A549 (cell line): ENCODE measurements at regions not wholly inside any gene's neighbourhood (a gene's known extent, or its start where the extent isn't known, plus 50 kb on each side); places are given as distances from the start of the nearest gene placed in this dataset.

Experiments
- ATAC-seq, 2 experiments: fragments of 200-7000 bp in 1 of 2; fragments of >200 bp in 1 of 2; cut with Nextera tagmentation in 1 of 2; cut with Tn5 transposase in 1 of 2; 3 replicates each; pipeline versions ENCODE4 v1.8.0 to v1.9.1; 2018 to 2020; ENCODE audit warnings: mild to moderate bottlenecking in 1 of 2, moderate library complexity in 1 of 2
- CTCF ChIA-PET: fragments of 300-600 bp; sonication (Branson Sonifier 250); formaldehyde crosslinking; extraction: SDS; loops from one replicate; lab custom pipeline; 2021; ENCODE audit warnings: antibody characterized with exemption, inconsistent platforms; lab: Yijun Ruan, JAX
- POLR2A ChIA-PET: fragments of 350-600 bp; formaldehyde crosslinking; extraction: SDS; loops from one replicate; lab custom pipeline; 2021; ENCODE audit warnings: antibody characterized with exemption, inconsistent platforms; lab: Yijun Ruan, JAX
- DNase-seq, 2 experiments: peaks; one replicate each; pipeline versions ENCODE4 v3.0.0 to v3.0.0-alpha.2; 2011 to 2016; ENCODE audit warnings: low read depth in 1 of 2, low spot score in 1 of 2
- FAIRE-seq: peaks from 2 replicates; lab custom pipeline; 2011; peaks lifted over from hg19 to GRCh38; lab: Jason Lieb, UNC
- H3K27ac ChIP-seq, 2 experiments: fragments of >200 bp; sonication (Bioruptor Twin); formaldehyde crosslinking; 3 replicates each; pipeline ENCODE4 v1.5.1; 2016 to 2017
- H3K4me1 ChIP-seq: fragments of >200 bp; sonication (Bioruptor Twin); formaldehyde crosslinking; 3 replicates; pipeline ENCODE4 v1.6.1; 2016
- H3K4me2 ChIP-seq: fragments of >200 bp; sonication (Bioruptor Twin); formaldehyde crosslinking; 3 replicates; pipeline ENCODE4 v1.6.1; 2016
- H3K4me3 ChIP-seq: fragments of >200 bp; sonication (Bioruptor Twin); formaldehyde crosslinking; 3 replicates; pipeline ENCODE4 v1.5.1; 2016
- H3K9me3 ChIP-seq: fragments of >200 bp; sonication (Bioruptor Twin); formaldehyde crosslinking; 3 replicates; pipeline ENCODE4 v1.6.1; 2016
- BHLHE40 ChIP-seq: IDR thresholded peaks from 2 replicates; pipeline ENCODE4 v1.6.1; 2012; ENCODE audit warnings: low read depth, low read length, inconsistent platforms
- CEBPB ChIP-seq, 2 experiments: fragments of >200 bp in 1 of 2; sonication (Bioruptor Twin) in 1 of 2; formaldehyde crosslinking in 1 of 2; IDR thresholded peaks; 2 replicates each; pipeline ENCODE4 v1.6.1; 2012 to 2016
- EHMT2 ChIP-seq: fragments of 200-600 bp; sonication (generic); IDR thresholded peaks from 2 replicates; pipeline ENCODE4 v1.6.1; 2016; ENCODE audit warnings: antibody characterized with exemption, low read depth, mild to moderate bottlenecking, moderate library complexity
- EP300 ChIP-seq, 2 experiments: fragments of >200 bp; sonication (Bioruptor Twin); formaldehyde crosslinking; IDR thresholded peaks; 2 replicates in 1 of 2; 3 replicates in 1 of 2; pipeline ENCODE4 v1.6.1; 2016 to 2017
- FOSB ChIP-seq: fragments of 250-450 bp; sonication (Bioruptor Pico); IDR thresholded peaks from 2 replicates; pipeline ENCODE4 v1.5.0; 2020; ENCODE audit warnings: mild to moderate bottlenecking, moderate library complexity
- FOSL2 ChIP-seq, 2 experiments: fragments of 450-650 bp in 1 of 2; fragments of >200 bp in 1 of 2; sonication (Bioruptor Twin) in 1 of 2; formaldehyde crosslinking; IDR thresholded peaks; 2 replicates each; pipeline versions ENCODE4 v1.5.0 to v1.6.1; 2016 to 2020; ENCODE audit warnings: mild to moderate bottlenecking in 1 of 2, moderate library complexity in 1 of 2
- HEYL ChIP-seq: fragments of 250-450 bp; sonication (Bioruptor Pico); IDR thresholded peaks from 2 replicates; pipeline ENCODE4 v1.8.0; 2021; ENCODE audit warnings: mild to moderate bottlenecking, moderate library complexity
- HOXB13 ChIP-seq: fragments of 250-450 bp; sonication (Bioruptor Pico); IDR thresholded peaks from 2 replicates; pipeline ENCODE4 v1.5.0; 2020; ENCODE audit warnings: low read depth, mild to moderate bottlenecking, moderate library complexity
- MAFK ChIP-seq: fragments of 450-650 bp; IDR thresholded peaks from 2 replicates; pipeline ENCODE4 v1.6.1; 2014; ENCODE audit not compliant: partially characterized antibody
- NFE2L2 ChIP-seq: fragments of 150-350 bp; conservative IDR thresholded peaks from 2 replicates; pipeline ENCODE4 v1.6.1; 2014; ENCODE audit warnings: low read length
- NR3C1 ChIP-seq: fragments of >200 bp; sonication (Bioruptor Twin); formaldehyde crosslinking; IDR thresholded peaks from 3 replicates; pipeline ENCODE4 v1.6.1; 2017
- RNF2 ChIP-seq: fragments of 200-600 bp; sonication (generic); IDR thresholded peaks from 2 replicates; pipeline ENCODE4 v1.6.1; 2016; ENCODE audit warnings: low read depth, mild to moderate bottlenecking, antibody characterized with exemption, moderate library complexity, borderline replicate concordance
- SMC3 ChIP-seq: fragments of >200 bp; sonication (Bioruptor Twin); formaldehyde crosslinking; IDR thresholded peaks from 3 replicates; pipeline ENCODE4 v1.6.1; 2018; ENCODE audit warnings: inconsistent platforms
- TP53 ChIP-seq: fragments of 250-450 bp; sonication (Bioruptor Pico); IDR thresholded peaks from 2 replicates; pipeline ENCODE4 v1.5.0; 2021; ENCODE audit warnings: mild to moderate bottlenecking, moderate library complexity
- ZFP36 ChIP-seq: fragments of 450-650 bp; IDR thresholded peaks from 2 replicates; pipeline ENCODE4 v1.6.1; 2014; ENCODE audit warnings: borderline replicate concordance; ENCODE audit not compliant: partially characterized antibody
- ZNF302 ChIP-seq: fragments of 250-450 bp; sonication (Bioruptor Pico); IDR thresholded peaks from 2 replicates; pipeline ENCODE4 v1.9.0; 2021; ENCODE audit warnings: inconsistent platforms, mild to moderate bottlenecking, moderate library complexity
- WGBS: methylation state at CpG from one replicate; pipeline ENCODE4 v1.1.6; 2017; ENCODE audit errors: missing lambda C conversion rate; 5-methylcytosine and 5-hydroxymethylcytosine counted together
- TF ChIP-seq, protein P1 (sequence below): fragments of 200-600 bp; sonication (generic); IDR thresholded peaks from 2 replicates; pipeline ENCODE4 v1.6.1; 2016; ENCODE audit warnings: antibody characterized with exemption, mild to moderate bottlenecking, moderate library complexity
- TF ChIP-seq, protein P2 (sequence below): fragments of 250-450 bp; sonication (Bioruptor Pico); IDR thresholded peaks from 2 replicates; pipeline ENCODE4 v1.5.0; 2021; ENCODE audit warnings: mild to moderate bottlenecking, moderate library complexity, borderline replicate concordance
- TF ChIP-seq, protein P3 (sequence below): IDR thresholded peaks from 2 replicates; pipeline ENCODE4 v1.6.1; 2012
- TF ChIP-seq, protein P4 (sequence below): fragments of 450-650 bp; IDR thresholded peaks from 2 replicates; pipeline ENCODE4 v1.6.1; 2014; ENCODE audit warnings: antibody characterized with exemption
- TF ChIP-seq, protein P5 (sequence below): fragments of 250-450 bp; sonication (Bioruptor Pico); IDR thresholded peaks from 2 replicates; pipeline ENCODE4 v1.5.0; 2020; ENCODE audit warnings: low read depth, mild to moderate bottlenecking, moderate library complexity

DNA sequence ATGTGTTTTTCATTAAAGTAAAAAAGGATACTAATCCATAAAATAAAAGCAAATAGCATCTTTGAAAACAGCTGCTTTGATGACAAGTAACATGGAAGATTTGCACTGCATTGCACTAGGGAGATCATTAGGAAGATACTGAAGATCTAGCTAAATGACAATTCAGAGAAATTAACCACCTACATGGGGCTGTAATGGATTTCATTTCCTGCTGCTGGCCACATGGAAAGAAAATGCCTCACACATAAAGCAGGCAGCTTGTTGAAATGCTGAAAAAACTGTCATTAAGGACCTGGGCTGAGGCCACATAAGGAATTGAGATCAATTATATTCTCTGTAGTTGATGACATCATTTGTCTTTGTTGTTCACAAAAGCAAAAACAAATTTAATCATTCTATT is 94.1 kb downstream of the PYDC2 start (continued):
- TF ChIP-seq, protein P1, sequence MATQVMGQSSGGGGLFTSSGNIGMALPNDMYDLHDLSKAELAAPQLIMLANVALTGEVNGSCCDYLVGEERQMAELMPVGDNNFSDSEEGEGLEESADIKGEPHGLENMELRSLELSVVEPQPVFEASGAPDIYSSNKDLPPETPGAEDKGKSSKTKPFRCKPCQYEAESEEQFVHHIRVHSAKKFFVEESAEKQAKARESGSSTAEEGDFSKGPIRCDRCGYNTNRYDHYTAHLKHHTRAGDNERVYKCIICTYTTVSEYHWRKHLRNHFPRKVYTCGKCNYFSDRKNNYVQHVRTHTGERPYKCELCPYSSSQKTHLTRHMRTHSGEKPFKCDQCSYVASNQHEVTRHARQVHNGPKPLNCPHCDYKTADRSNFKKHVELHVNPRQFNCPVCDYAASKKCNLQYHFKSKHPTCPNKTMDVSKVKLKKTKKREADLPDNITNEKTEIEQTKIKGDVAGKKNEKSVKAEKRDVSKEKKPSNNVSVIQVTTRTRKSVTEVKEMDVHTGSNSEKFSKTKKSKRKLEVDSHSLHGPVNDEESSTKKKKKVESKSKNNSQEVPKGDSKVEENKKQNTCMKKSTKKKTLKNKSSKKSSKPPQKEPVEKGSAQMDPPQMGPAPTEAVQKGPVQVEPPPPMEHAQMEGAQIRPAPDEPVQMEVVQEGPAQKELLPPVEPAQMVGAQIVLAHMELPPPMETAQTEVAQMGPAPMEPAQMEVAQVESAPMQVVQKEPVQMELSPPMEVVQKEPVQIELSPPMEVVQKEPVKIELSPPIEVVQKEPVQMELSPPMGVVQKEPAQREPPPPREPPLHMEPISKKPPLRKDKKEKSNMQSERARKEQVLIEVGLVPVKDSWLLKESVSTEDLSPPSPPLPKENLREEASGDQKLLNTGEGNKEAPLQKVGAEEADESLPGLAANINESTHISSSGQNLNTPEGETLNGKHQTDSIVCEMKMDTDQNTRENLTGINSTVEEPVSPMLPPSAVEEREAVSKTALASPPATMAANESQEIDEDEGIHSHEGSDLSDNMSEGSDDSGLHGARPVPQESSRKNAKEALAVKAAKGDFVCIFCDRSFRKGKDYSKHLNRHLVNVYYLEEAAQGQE, result no peak
- no peak for TF ChIP-seq TP53

DNA sequence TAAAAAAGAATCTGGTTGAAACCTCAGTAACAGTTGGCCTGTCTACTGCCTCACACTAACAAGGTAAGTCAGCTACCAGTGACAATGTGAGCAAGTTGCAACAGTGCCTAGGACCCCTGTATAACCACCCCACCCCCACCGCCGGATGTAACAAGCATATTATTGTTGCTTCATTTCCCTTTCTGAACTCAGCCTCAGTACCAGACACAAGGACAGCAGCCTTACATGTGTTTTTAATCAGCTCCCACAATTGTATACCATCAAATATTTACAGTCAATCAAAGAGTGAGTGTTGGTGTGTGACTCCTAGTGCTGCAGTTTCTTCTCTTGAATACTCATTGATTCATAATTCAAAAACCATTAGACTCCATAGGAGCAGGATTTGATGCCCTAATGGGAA is 96.4 kb downstream of the PYDC2 start:
- Histone ChIP-seq H3K4me1 (no peaks in the 10 kb centered on the region), H3K4me3 (no peak overlapping the region), H3K9me3 (no peaks in the 10 kb centered on the region), H3K4me2 (no peak overlapping the region), H3K27ac (no peak overlapping the region)
- TF ChIP-seq SMC3 (no peak), EHMT2 (no peak), FOSB (CRISPR knock-in tag) (no peak), CEBPB (IDR thresholded peaks at IDR 0.05) (no peak)
- ChIA-PET CTCF (no interaction called here), POLR2A (no interaction called here)
- ATAC-seq (no peak), DNase-seq (no peak), FAIRE-seq (no peak)
- WGBS, result 100% methylated on average over 2 of the region's 2 CpGs

DNA sequence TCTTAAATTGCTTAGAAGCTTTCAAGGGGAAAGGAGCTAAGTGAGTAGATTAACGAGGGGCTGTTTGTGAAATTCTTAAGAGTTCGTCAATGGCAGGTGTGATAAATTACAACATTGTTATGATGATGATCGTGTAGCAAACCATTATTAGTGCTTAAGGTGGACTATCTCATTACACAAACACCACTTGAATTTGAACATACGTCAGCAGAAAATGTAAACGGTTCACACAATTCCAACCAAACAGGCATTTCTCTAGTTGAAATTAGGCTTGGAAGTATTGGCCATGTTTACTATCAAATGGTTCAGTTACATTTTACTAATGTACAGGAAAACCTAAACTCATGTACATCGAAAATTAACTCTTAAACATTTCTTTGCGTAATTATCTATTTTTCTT is 102.8 kb downstream of the PYDC2 start:
- Histone ChIP-seq H3K4me2 (no peak overlapping the region), H3K27ac (no peak overlapping the region), H3K9me3 (no peaks in the 10 kb centered on the region), H3K4me3 (no peak overlapping the region), H3K4me1 (no peaks in the 10 kb centered on the region)
- POLR2A ChIA-PET, result no interaction called here
- FAIRE-seq (no peak), DNase-seq (no peak), ATAC-seq (no peak)
- TF ChIP-seq MAFK, result peak; percentile 54
- no peak for TF ChIP-seq RNF2
- TF ChIP-seq, protein P2, sequence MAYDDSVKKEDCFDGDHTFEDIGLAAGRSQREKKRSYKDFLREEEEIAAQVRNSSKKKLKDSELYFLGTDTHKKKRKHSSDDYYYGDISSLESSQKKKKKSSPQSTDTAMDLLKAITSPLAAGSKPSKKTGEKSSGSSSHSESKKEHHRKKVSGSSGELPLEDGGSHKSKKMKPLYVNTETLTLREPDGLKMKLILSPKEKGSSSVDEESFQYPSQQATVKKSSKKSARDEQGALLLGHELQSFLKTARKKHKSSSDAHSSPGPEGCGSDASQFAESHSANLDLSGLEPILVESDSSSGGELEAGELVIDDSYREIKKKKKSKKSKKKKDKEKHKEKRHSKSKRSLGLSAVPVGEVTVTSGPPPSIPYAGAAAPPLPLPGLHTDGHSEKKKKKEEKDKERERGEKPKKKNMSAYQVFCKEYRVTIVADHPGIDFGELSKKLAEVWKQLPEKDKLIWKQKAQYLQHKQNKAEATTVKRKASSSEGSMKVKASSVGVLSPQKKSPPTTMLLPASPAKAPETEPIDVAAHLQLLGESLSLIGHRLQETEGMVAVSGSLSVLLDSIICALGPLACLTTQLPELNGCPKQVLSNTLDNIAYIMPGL (CRISPR knock-in tag), result no peak
- TF ChIP-seq BHLHE40, result no peak
- 35% methylated on average over 7 of the region's 7 CpGs for WGBS
- CTCF ChIA-PET, result no interaction called here

DNA sequence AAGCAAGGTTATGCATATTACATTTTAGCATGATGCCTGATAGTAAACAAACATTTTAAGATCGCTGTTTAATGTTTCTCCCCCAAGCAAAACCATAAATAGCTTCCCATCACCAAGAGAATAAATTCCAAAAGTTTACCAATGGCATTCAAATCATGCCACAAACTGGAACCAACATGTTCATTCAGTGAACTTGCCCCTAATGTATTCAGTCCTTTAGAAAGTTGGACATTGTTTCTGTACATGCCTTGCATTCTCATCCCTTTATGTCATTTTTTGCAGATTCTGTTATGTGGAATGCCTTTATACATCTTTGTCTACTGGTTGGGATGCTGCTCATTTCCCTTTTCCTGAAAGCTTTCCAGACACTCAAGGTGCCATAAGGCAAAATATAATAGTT is 105.5 kb downstream of the PYDC2 start:
- ATAC-seq (no peak), FAIRE-seq (no peak), DNase-seq (no peak)
- Histone ChIP-seq H3K4me3 (no peak overlapping the region), H3K4me2 (no peak overlapping the region), H3K27ac (no peak overlapping the region), H3K9me3 (no peaks in the 10 kb centered on the region), H3K4me1 (no peaks in the 10 kb centered on the region)
- CTCF ChIA-PET, result no interaction called here
- WGBS, result 0% methylated on average over 1 of the region's 1 CpG
- POLR2A ChIA-PET, result no interaction called here
- TF ChIP-seq NR3C1 (no peak), EP300 (IDR thresholded peaks at IDR 0.05) (no peak), FOSL2 (IDR thresholded peaks at IDR 0.05) (no peak), FOSL2 (CRISPR knock-in tag; IDR thresholded peaks at IDR 0.05) (no peak), MAFK (no peak), ZNF302 (CRISPR knock-in tag) (no peak), HEYL (no peak), FOSB (CRISPR knock-in tag) (no peak), NFE2L2 (no peak), CEBPB (IDR thresholded peaks at IDR 0.05) (no peak), ZFP36 (no peak), HOXB13 (CRISPR knock-in tag) (no peak)
- TF ChIP-seq, protein P3, sequence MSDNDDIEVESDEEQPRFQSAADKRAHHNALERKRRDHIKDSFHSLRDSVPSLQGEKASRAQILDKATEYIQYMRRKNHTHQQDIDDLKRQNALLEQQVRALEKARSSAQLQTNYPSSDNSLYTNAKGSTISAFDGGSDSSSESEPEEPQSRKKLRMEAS, result no peak
- TF ChIP-seq, protein P4, sequence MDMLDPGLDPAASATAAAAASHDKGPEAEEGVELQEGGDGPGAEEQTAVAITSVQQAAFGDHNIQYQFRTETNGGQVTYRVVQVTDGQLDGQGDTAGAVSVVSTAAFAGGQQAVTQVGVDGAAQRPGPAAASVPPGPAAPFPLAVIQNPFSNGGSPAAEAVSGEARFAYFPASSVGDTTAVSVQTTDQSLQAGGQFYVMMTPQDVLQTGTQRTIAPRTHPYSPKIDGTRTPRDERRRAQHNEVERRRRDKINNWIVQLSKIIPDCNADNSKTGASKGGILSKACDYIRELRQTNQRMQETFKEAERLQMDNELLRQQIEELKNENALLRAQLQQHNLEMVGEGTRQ, result no peak
- TF ChIP-seq, protein P2 (CRISPR knock-in tag), result no peak
- TF ChIP-seq, protein P5, sequence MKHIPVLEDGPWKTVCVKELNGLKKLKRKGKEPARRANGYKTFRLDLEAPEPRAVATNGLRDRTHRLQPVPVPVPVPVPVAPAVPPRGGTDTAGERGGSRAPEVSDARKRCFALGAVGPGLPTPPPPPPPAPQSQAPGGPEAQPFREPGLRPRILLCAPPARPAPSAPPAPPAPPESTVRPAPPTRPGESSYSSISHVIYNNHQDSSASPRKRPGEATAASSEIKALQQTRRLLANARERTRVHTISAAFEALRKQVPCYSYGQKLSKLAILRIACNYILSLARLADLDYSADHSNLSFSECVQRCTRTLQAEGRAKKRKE (CRISPR knock-in tag), result no peak
